ENCODE measurements at regions not wholly inside any gene's neighbourhood (a gene's known extent, or its start where the extent isn't known, plus 50 kb on each side); places are given as distances from the start of the nearest gene placed in this dataset.

- no peaks in the 10 kb centered on the region for H3K9me3 Mint-ChIP-seq (ENCODE audit: unreplicated experiment)
- intact Hi-C loops (cut with micrococcal nuclease; ENCODE audit: unreplicated experiment) = no loop called here
- H3K27me3 ChIP-seq (replicated peaks; ENCODE audit: control insufficient read depth, insufficient read depth, low read length) = no peaks in the 10 kb centered on the region
- H3K36me3 ChIP-seq (ENCODE audit: control insufficient read depth, insufficient read depth, low read length) = no peaks in the 10 kb centered on the region
- TF ChIP-seq CTCF (IDR thresholded peaks at IDR 0.05; ENCODE audit: insufficient read depth in 1 of 2, low read depth in 1 of 2, low read length in 1 of 2, severe bottlenecking in 1 of 2, unreplicated experiment in 1 of 2) = peak; percentile 25 to 29
- no peaks in the 10 kb centered on the region for H3K9me3 ChIP-seq
- POLR2A ChIA-PET = no interaction called here
- BruUV-seq (replicated peaks) = no TSS peak
- no peaks in the 10 kb centered on the region for H3K36me3 Mint-ChIP-seq (ENCODE audit: insufficient read depth, unreplicated experiment)
- no peaks in the 10 kb centered on the region for H3K4me1 ChIP-seq
- H3K27me3 Mint-ChIP-seq (ENCODE audit: insufficient read depth, unreplicated experiment) = peaks cover 5% of the 10 kb centered on the region
- no peak overlapping the region for H3K4me3 ChIP-seq (ENCODE audit: low read depth, low read length)
- H3K27ac Mint-ChIP-seq (ENCODE audit: unreplicated experiment) = no peak overlapping the region
- CTCF ChIA-PET = interaction anchor here (0.6 kb wide), 1 partner anchor 315 kb away, joined by 4 read pairs; no protein-coding TSS in a partner anchor
- no peak overlapping the region for H3K4me3 Mint-ChIP-seq (ENCODE audit: unreplicated experiment)
- DNase-seq = peak in 1 of 2 experiments; percentile 17
- H3K4me1 Mint-ChIP-seq (ENCODE audit: low read depth, unreplicated experiment) = no peaks in the 10 kb centered on the region
Observed at GRCh38 chr12:23221066-23221465, 596.1 kb downstream of the ETNK1 start.

GRCh38 chr12:23221926-23222325 is 597.0 kb downstream of the ETNK1 start:
- Histone ChIP-seq H3K9me3 (no peaks in the 10 kb centered on the region), H3K36me3 (ENCODE audit: control insufficient read depth, insufficient read depth, low read length) (no peaks in the 10 kb centered on the region), H3K4me3 (ENCODE audit: low read depth, low read length) (no peak overlapping the region), H3K4me1 (no peaks in the 10 kb centered on the region), H3K27me3 (replicated peaks; ENCODE audit: control insufficient read depth, insufficient read depth, low read length) (no peaks in the 10 kb centered on the region)
- Mint-ChIP-seq H3K9me3 (ENCODE audit: unreplicated experiment) (no peaks in the 10 kb centered on the region), H3K27ac (ENCODE audit: unreplicated experiment) (no peak overlapping the region), H3K27me3 (ENCODE audit: insufficient read depth, unreplicated experiment) (peaks cover 5% of the 10 kb centered on the region), H3K4me3 (ENCODE audit: unreplicated experiment) (no peak overlapping the region), H3K4me1 (ENCODE audit: low read depth, unreplicated experiment) (no peaks in the 10 kb centered on the region), H3K36me3 (ENCODE audit: insufficient read depth, unreplicated experiment) (no peaks in the 10 kb centered on the region)
- no peak for TF ChIP-seq CTCF (IDR thresholded peaks at IDR 0.05; ENCODE audit: insufficient read depth in 1 of 2, low read depth in 1 of 2, low read length in 1 of 2, severe bottlenecking in 1 of 2, unreplicated experiment in 1 of 2)
- BruUV-seq (replicated peaks) = no TSS peak
- ChIA-PET POLR2A (no interaction called here), CTCF (interaction anchor here (0.7 kb wide), 1 partner anchor 48 kb away, joined by 3 read pairs; no protein-coding TSS in a partner anchor)
- no peak for DNase-seq
- intact Hi-C loops (cut with micrococcal nuclease; ENCODE audit: unreplicated experiment) = no loop called here

GRCh38 chr12:23222801-23223200 is 597.8 kb downstream of the ETNK1 start:
- H3K27ac Mint-ChIP-seq (ENCODE audit: unreplicated experiment) = no peak overlapping the region
- DNase-seq = no peak
- POLR2A ChIA-PET = no interaction called here
- H3K27me3 Mint-ChIP-seq (ENCODE audit: insufficient read depth, unreplicated experiment) = peaks cover 5% of the 10 kb centered on the region
- no TSS peak for BruUV-seq (replicated peaks)
- no peaks in the 10 kb centered on the region for H3K9me3 ChIP-seq
- no peaks in the 10 kb centered on the region for H3K36me3 Mint-ChIP-seq (ENCODE audit: insufficient read depth, unreplicated experiment)
- no peak overlapping the region for H3K4me3 ChIP-seq (ENCODE audit: low read depth, low read length)
- no peaks in the 10 kb centered on the region for H3K9me3 Mint-ChIP-seq (ENCODE audit: unreplicated experiment)
- H3K4me3 Mint-ChIP-seq (ENCODE audit: unreplicated experiment) = no peak overlapping the region
- no peaks in the 10 kb centered on the region for H3K4me1 Mint-ChIP-seq (ENCODE audit: low read depth, unreplicated experiment)
- H3K27me3 ChIP-seq (replicated peaks; ENCODE audit: control insufficient read depth, insufficient read depth, low read length) = no peaks in the 10 kb centered on the region
- no peaks in the 10 kb centered on the region for H3K36me3 ChIP-seq (ENCODE audit: control insufficient read depth, insufficient read depth, low read length)
- CTCF ChIA-PET = no interaction called here
- H3K4me1 ChIP-seq = no peaks in the 10 kb centered on the region
- intact Hi-C loops (cut with micrococcal nuclease; ENCODE audit: unreplicated experiment) = no loop called here
- TF ChIP-seq CTCF (IDR thresholded peaks at IDR 0.05; ENCODE audit: insufficient read depth in 1 of 2, low read depth in 1 of 2, low read length in 1 of 2, severe bottlenecking in 1 of 2, unreplicated experiment in 1 of 2) = no peak

All from Caco-2 (cell line).